Activated B cell treated with CpG ODN at 0.5 μM for 24 hours (primary cell): ENCODE measurements at regions not wholly inside any gene's neighbourhood (a gene's known extent, or its start where the extent isn't known, plus 50 kb on each side); places are given as distances from the start of the nearest gene placed in this dataset.

Source experiments
- ATAC-seq: fragments of 200-7000 bp; cut with Tn5 transposase; one replicate; pipeline ENCODE4 v1.10.0; 2021; ENCODE audit warnings: low read depth, mild to moderate bottlenecking, moderate library complexity
- CTCF ChIA-PET: fragments of 350-600 bp; sonication (Branson Sonifier 250); formaldehyde crosslinking; loops from one replicate; lab custom pipeline; 2021; ENCODE audit warnings: antibody characterized with exemption; lab: Charles Lee
- POLR2A ChIA-PET: fragments of 350-600 bp; sonication (Branson Sonifier 250); formaldehyde crosslinking; loops from one replicate; lab custom pipeline; 2021; ENCODE audit warnings: antibody characterized with exemption; lab: Charles Lee
- DNase-seq: peaks from one replicate; pipeline ENCODE4 v3.0.0; 2022
- H3K27ac Mint-ChIP-seq: one replicate; pipeline ENCODE4 v1.8.0; 2020; ENCODE audit warnings: mixed read lengths
- H3K27me3 Mint-ChIP-seq: one replicate; pipeline ENCODE4 v1.8.0; 2021; ENCODE audit warnings: mixed read lengths
- H3K36me3 Mint-ChIP-seq: one replicate; pipeline ENCODE4 v1.8.0; 2021; ENCODE audit warnings: low read depth, mixed read lengths
- H3K4me1 Mint-ChIP-seq: one replicate; pipeline ENCODE4 v1.8.0; 2021; ENCODE audit warnings: mixed read lengths
- H3K4me3 Mint-ChIP-seq: one replicate; pipeline ENCODE4 v1.8.0; 2020; ENCODE audit warnings: mild to moderate bottlenecking, mixed read lengths
- H3K9me3 Mint-ChIP-seq: one replicate; pipeline ENCODE4 v1.8.0; 2020; ENCODE audit warnings: mixed read lengths
- intact Hi-C: fragments of 100-400 bp; cut with micrococcal nuclease; formaldehyde crosslinking; loops from one replicate; pipeline ENCODE4 v1.15.1; 2024
- TF ChIP-seq, protein P1 (sequence below): fragments of 200-600 bp; IDR thresholded peaks from one replicate; pipeline ENCODE4 v1.8.0; 2022; ENCODE audit warnings: antibody characterized with exemption, mild to moderate bottlenecking

DNA sequence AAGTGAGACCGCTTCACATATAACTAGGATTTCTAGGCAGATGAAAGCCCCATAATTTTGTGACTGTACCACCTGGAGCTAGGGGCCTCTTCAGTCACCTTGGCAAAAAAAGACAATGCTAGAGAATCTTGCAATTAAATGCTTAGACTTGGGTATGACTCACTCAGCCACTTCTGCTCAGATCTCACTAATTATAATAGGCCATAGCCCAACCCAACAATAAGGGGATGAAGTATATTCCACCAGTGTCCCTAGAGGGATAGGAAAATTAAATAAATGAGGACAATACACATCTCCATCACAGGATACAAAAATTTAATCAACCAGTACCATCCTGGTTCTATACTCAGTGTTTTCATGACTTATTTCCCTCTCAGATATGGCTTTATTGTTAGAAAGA, 1079.9 kb upstream of the C9orf72 start:
- H3K9me3 Mint-ChIP-seq, result no peaks in the 10 kb centered on the region
- no peaks in the 10 kb centered on the region for H3K36me3 Mint-ChIP-seq
- H3K27me3 Mint-ChIP-seq, result no peaks in the 10 kb centered on the region
- H3K4me3 Mint-ChIP-seq, result no peak overlapping the region
- intact Hi-C loops, result no loop called here
- ATAC-seq, result no peak
- ChIA-PET CTCF (no interaction called here), POLR2A (no interaction called here)
- no peaks in the 10 kb centered on the region for H3K4me1 Mint-ChIP-seq
- no peak for DNase-seq
- no peak overlapping the region for H3K27ac Mint-ChIP-seq
- TF ChIP-seq, protein P1, sequence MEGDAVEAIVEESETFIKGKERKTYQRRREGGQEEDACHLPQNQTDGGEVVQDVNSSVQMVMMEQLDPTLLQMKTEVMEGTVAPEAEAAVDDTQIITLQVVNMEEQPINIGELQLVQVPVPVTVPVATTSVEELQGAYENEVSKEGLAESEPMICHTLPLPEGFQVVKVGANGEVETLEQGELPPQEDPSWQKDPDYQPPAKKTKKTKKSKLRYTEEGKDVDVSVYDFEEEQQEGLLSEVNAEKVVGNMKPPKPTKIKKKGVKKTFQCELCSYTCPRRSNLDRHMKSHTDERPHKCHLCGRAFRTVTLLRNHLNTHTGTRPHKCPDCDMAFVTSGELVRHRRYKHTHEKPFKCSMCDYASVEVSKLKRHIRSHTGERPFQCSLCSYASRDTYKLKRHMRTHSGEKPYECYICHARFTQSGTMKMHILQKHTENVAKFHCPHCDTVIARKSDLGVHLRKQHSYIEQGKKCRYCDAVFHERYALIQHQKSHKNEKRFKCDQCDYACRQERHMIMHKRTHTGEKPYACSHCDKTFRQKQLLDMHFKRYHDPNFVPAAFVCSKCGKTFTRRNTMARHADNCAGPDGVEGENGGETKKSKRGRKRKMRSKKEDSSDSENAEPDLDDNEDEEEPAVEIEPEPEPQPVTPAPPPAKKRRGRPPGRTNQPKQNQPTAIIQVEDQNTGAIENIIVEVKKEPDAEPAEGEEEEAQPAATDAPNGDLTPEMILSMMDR, result no peak

DNA sequence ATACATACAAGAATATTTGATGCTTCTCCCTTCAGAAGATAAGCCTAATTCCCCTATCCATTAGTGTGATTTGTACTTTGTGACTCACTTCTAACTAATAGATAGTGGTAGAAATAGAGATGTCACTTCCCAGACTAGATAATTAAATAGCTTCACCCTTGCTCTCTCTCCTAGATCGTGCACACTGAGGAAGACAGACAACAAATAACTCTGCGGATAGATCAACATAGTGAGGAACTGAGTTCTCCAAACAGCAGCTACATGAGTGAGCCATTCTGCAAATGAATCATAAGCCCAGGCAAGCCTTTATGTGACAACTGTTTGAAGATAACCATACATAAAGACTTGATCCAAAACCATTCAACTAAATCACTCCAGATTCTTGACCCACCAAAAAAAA, 1083.4 kb upstream of the C9orf72 start:
- TF ChIP-seq, protein P1, result no peak
- Mint-ChIP-seq H3K27me3 (no peaks in the 10 kb centered on the region), H3K36me3 (no peaks in the 10 kb centered on the region), H3K4me3 (no peak overlapping the region), H3K27ac (no peak overlapping the region), H3K4me1 (no peaks in the 10 kb centered on the region), H3K9me3 (peaks cover 2% of the 10 kb centered on the region)
- POLR2A ChIA-PET, result no interaction called here
- no peak for ATAC-seq
- DNase-seq, result no peak
- intact Hi-C loops, result no loop called here
- CTCF ChIA-PET, result no interaction called here

DNA sequence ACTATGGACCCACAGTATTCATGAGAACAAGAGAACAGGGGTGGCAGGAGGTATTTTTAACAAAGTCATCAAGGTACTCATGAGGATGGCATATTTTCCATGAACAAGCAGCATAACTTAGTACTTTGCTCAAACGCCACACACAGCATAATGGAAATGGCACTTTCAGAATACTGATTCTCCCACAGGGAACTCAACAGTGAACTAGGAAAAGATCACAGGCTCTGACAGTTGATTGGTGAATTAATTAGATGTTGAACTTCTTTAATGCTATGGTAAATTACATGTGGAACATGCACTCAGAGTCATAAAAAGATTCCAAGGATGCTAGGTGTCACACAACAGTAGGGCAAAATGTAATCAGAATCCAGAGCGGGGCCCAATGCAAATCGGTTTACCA, 1088.6 kb upstream of the C9orf72 start:
- no peaks in the 10 kb centered on the region for H3K36me3 Mint-ChIP-seq
- peaks cover 5% of the 10 kb centered on the region for H3K9me3 Mint-ChIP-seq
- ATAC-seq (no peak), DNase-seq (no peak)
- no peaks in the 10 kb centered on the region for H3K4me1 Mint-ChIP-seq
- no peaks in the 10 kb centered on the region for H3K27me3 Mint-ChIP-seq
- no peak overlapping the region for H3K27ac Mint-ChIP-seq
- ChIA-PET CTCF (no interaction called here), POLR2A (no interaction called here)
- intact Hi-C loops, result no loop called here
- H3K4me3 Mint-ChIP-seq, result no peak overlapping the region
- TF ChIP-seq, protein P1, result no peak

DNA sequence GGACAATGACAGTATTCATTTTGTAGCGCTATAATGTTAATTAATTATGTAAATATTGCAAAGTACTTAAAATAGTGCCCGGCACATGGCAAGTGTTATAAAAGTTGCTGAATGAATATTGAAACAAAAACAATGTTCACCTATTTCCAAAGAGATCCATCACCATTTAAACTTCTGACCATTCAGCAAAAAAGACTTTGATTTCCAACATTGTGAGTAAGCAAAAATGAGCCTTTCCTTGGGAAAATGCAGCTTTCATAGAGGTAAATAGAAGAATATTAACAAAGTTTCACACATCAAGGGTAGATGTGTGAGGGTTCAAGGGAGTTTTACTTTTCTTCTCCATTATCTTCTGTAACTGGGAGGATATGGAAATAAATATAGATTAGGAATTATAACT, 1089.4 kb upstream of the C9orf72 start:
- no peaks in the 10 kb centered on the region for H3K4me1 Mint-ChIP-seq
- intact Hi-C loops, result no loop called here
- TF ChIP-seq, protein P1, result no peak
- POLR2A ChIA-PET, result no interaction called here
- ATAC-seq (no peak), DNase-seq (no peak)
- H3K9me3 Mint-ChIP-seq, result peaks cover 5% of the 10 kb centered on the region
- no peaks in the 10 kb centered on the region for H3K36me3 Mint-ChIP-seq
- no peak overlapping the region for H3K27ac Mint-ChIP-seq
- no peaks in the 10 kb centered on the region for H3K27me3 Mint-ChIP-seq
- CTCF ChIA-PET, result no interaction called here
- H3K4me3 Mint-ChIP-seq, result no peak overlapping the region

DNA sequence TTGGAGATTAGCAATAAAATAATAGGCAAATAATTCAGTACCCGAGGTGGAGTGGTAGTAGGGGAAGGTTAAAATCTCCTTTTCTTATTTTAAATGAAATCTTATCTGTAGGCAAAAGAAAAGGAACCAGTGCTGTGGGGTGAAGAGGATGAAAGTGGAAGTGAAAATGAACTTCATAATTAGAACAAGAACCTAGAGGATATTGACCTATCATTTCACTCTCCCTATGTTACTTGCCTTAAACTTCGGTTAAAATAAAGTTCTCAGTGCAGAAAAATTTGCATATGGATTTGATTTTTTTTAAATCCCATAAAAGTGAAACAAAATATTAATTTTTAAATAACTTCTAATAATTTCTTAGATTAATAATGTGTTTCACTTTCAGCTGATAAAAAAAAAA, 1094.9 kb upstream of the C9orf72 start:
- TF ChIP-seq, protein P1, result no peak
- ChIA-PET CTCF (no interaction called here), POLR2A (no interaction called here)
- ATAC-seq (no peak), DNase-seq (no peak)
- no peak overlapping the region for H3K4me3 Mint-ChIP-seq
- no peaks in the 10 kb centered on the region for H3K36me3 Mint-ChIP-seq
- H3K9me3 Mint-ChIP-seq, result no peaks in the 10 kb centered on the region
- no peak overlapping the region for H3K27ac Mint-ChIP-seq
- H3K4me1 Mint-ChIP-seq, result no peaks in the 10 kb centered on the region
- intact Hi-C loops, result no loop called here
- no peaks in the 10 kb centered on the region for H3K27me3 Mint-ChIP-seq
